Left lung (tissue), 4 donors: ENCODE measurements at regions not wholly inside any gene's neighbourhood (a gene's known extent, or its start where the extent isn't known, plus 50 kb on each side); places are given as distances from the start of the nearest gene placed in this dataset.

Source experiments
- ATAC-seq: fragments of 200-7000 bp; cut with Tn5 transposase; one replicate; pipeline ENCODE4 v1.9.1; 2020; ENCODE audit warnings: moderate library complexity
- DNase-seq, 4 donors: peaks; one replicate each; pipeline ENCODE4 v3.0.0-alpha.2; 2013 to 2020
- H3K27ac ChIP-seq, 2 donors: fragments of 200-600 bp; sonication (generic) in 1 of 2; one replicate each; pipeline versions ENCODE4 v1.5.0 to v1.8.0; 2020 to 2021
- H3K27me3 ChIP-seq, 2 donors: fragments of 200-600 bp; sonication (generic) in 1 of 2; one replicate each; pipeline versions ENCODE4 v1.5.0 to v1.8.0; 2020 to 2021
- H3K36me3 ChIP-seq, 2 donors: fragments of 200-600 bp; sonication (generic) in 1 of 2; one replicate each; pipeline versions ENCODE4 v1.5.0 to v1.8.0; 2020 to 2021
- H3K4me1 ChIP-seq, 2 donors: fragments of 200-600 bp; one replicate each; pipeline ENCODE4 v1.8.0; 2021
- H3K4me3 ChIP-seq, 2 donors: fragments of 200-600 bp; sonication (generic) in 1 of 2; one replicate each; pipeline versions ENCODE4 v1.5.0 to v1.8.0; 2020 to 2021; ENCODE audit warnings: mild to moderate bottlenecking in 1 of 2
- H3K9me3 ChIP-seq, 2 donors: fragments of 200-600 bp; sonication (generic) in 1 of 2; one replicate each; pipeline versions ENCODE4 v1.5.0 to v1.8.0; 2020 to 2021
- CTCF ChIP-seq, 2 donors: fragments of 200-600 bp; sonication (generic) in 1 of 2; IDR thresholded peaks; one replicate each; pipeline versions ENCODE4 v1.5.0 to v1.8.0; 2021; ENCODE audit warnings: antibody characterized with exemption in 2 of 2
- intact Hi-C, 2 donors: fragments of 100-400 bp; cut with DNase I; formaldehyde crosslinking; loops; one replicate each; pipeline versions ENCODE4 v1.11.2 to v1.14.2; 2022
- donor health status: DM: no; HTN: yes; CAD: no.
- donor health status: DM: no; HTN: no; CAD: no.

GRCh38 chr2:225340923-225341322, 58.6 kb upstream of the NYAP2 start:
- Histone ChIP-seq H3K36me3 (no peaks in the 10 kb centered on the region), H3K27ac (no peak overlapping the region), H3K4me3 (no peak overlapping the region), H3K9me3 (no peaks in the 10 kb centered on the region), H3K4me1 (no peaks in the 10 kb centered on the region), H3K27me3 (no peaks in the 10 kb centered on the region)
- peak; percentile 49 for ATAC-seq
- intact Hi-C loops, result no loop called here
- DNase-seq, result no peak
- no peak for TF ChIP-seq CTCF (IDR thresholded peaks at IDR 0.05)

GRCh38 chr2:225337183-225337582, 62.3 kb upstream of the NYAP2 start:
- peak in 1 of 4 donors; percentile 35 for DNase-seq
- Histone ChIP-seq H3K9me3 (no peaks in the 10 kb centered on the region), H3K36me3 (no peaks in the 10 kb centered on the region), H3K27me3 (no peaks in the 10 kb centered on the region), H3K27ac (no peak overlapping the region), H3K4me1 (no peaks in the 10 kb centered on the region), H3K4me3 (no peak overlapping the region)
- intact Hi-C loops, result no loop called here
- TF ChIP-seq CTCF (IDR thresholded peaks at IDR 0.05), result no peak
- ATAC-seq, result peak; percentile 88

- H3K27ac ChIP-seq, result no peak overlapping the region
- no peaks in the 10 kb centered on the region for H3K9me3 ChIP-seq
- intact Hi-C loops, result no loop called here
- no peaks in the 10 kb centered on the region for H3K36me3 ChIP-seq
- no peaks in the 10 kb centered on the region for H3K27me3 ChIP-seq
- DNase-seq (peak in 2 of 4 donors; percentile 15 to 54), ATAC-seq (peak; percentile 50)
- H3K4me1 ChIP-seq, result no peaks in the 10 kb centered on the region
- H3K4me3 ChIP-seq, result no peak overlapping the region
- no peak for TF ChIP-seq CTCF (IDR thresholded peaks at IDR 0.05)
Measured at GRCh38 chr2:225334514-225334913, 65.0 kb upstream of the NYAP2 start.

GRCh38 chr2:225328192-225328591, 71.3 kb upstream of the NYAP2 start:
- Histone ChIP-seq H3K36me3 (no peaks in the 10 kb centered on the region), H3K27ac (no peak overlapping the region), H3K4me1 (no peaks in the 10 kb centered on the region), H3K9me3 (no peaks in the 10 kb centered on the region), H3K27me3 (no peaks in the 10 kb centered on the region), H3K4me3 (no peak overlapping the region)
- no peak for ATAC-seq
- no peak for DNase-seq
- no peak for TF ChIP-seq CTCF (IDR thresholded peaks at IDR 0.05)
- intact Hi-C loops, result no loop called here

DNA sequence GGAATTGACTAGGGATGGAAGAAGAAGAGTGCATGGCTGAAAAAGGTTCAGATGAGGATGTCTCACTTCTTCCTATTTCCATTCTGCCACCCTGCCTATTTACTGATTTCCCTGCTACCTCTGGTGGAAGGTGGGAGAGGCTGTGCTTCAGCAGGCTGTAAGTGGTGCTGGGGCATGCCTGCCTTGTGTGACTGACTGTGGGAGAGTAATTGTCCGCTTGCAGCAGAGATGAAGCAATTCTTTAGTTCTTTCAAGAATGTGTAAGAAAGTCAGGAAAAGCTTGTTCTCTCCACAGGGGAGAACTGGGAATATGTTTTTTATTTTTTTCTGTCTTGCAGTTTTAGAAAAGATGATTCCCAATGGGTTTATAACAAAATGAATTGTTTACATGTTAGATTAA, 72.5 kb upstream of the NYAP2 start:
- DNase-seq (no peak), ATAC-seq (no peak)
- H3K4me3 ChIP-seq, result no peak overlapping the region
- H3K4me1 ChIP-seq, result no peaks in the 10 kb centered on the region
- no peak for TF ChIP-seq CTCF (IDR thresholded peaks at IDR 0.05)
- H3K27me3 ChIP-seq, result no peaks in the 10 kb centered on the region
- H3K9me3 ChIP-seq, result peaks cover 0 to 1% of the 10 kb centered on the region in 2 donors
- no peaks in the 10 kb centered on the region for H3K36me3 ChIP-seq
- intact Hi-C loops, result no loop called here
- no peak overlapping the region for H3K27ac ChIP-seq
